Keratinocyte (primary cell): ENCODE measurements at regions not wholly inside any gene's neighbourhood (a gene's known extent, or its start where the extent isn't known, plus 50 kb on each side); places are given as distances from the start of the nearest gene placed in this dataset.

Experiments used
- DNase-seq: peaks from one replicate; pipeline ENCODE4 v3.0.0-alpha.2; 2011; ENCODE audit warnings: low read depth, missing footprints, low spot score
- FAIRE-seq: peaks from 2 replicates; lab custom pipeline; 2011; peaks lifted over from hg19 to GRCh38; lab: Jason Lieb, UNC
- H2AFZ ChIP-seq: 2 replicates; pipeline ENCODE4 v1.6.0; 2012; ENCODE audit warnings: low read length, control low read depth, inconsistent platforms; ENCODE audit not compliant: control insufficient read depth
- H3K27ac ChIP-seq: 2 replicates; pipeline ENCODE4 v1.5.1; 2011; ENCODE audit warnings: low read length; ENCODE audit not compliant: control insufficient read depth, insufficient read depth
- H3K27me3 ChIP-seq: 3 replicates; pipeline ENCODE4 v1.6.0; 2011; ENCODE audit warnings: low read length; ENCODE audit not compliant: control insufficient read depth, insufficient read depth; ENCODE audit errors: extremely low read depth
- H3K36me3 ChIP-seq, 2 experiments: 2 replicates in 1 of 2; 3 replicates in 1 of 2; pipeline ENCODE4 v1.5.1; 2011; ENCODE audit warnings: low read length in 2 of 2, mild to moderate bottlenecking in 1 of 2; ENCODE audit not compliant: control insufficient read depth in 2 of 2, insufficient read depth in 2 of 2; ENCODE audit errors: extremely low read depth in 1 of 2
- H3K4me1 ChIP-seq: 3 replicates; pipeline ENCODE4 v1.5.1; 2011; ENCODE audit warnings: low read length; ENCODE audit not compliant: control insufficient read depth, insufficient read depth; ENCODE audit errors: extremely low read depth
- H3K4me2 ChIP-seq: 3 replicates; pipeline ENCODE4 v1.6.0; 2011; ENCODE audit warnings: low read depth, low read length; ENCODE audit not compliant: control insufficient read depth, insufficient read depth; ENCODE audit errors: extremely low read depth
- H3K4me3 ChIP-seq, 3 experiments: fragments of 200-600 bp in 1 of 3; sonication (generic) in 1 of 3; 2 replicates in 2 of 3; 3 replicates in 1 of 3; pipeline ENCODE4 v1.5.1; 2011 to 2016; ENCODE audit warnings: low read length in 3 of 3, mild to moderate bottlenecking in 3 of 3, control low read depth in 2 of 3, inconsistent platforms in 1 of 3, low read depth in 1 of 3, mixed read lengths in 1 of 3, mixed run types in 1 of 3, moderate library complexity in 1 of 3; ENCODE audit not compliant: control insufficient read depth in 2 of 3, insufficient read depth in 2 of 3; ENCODE audit errors: extremely low read depth in 1 of 3
- H3K79me2 ChIP-seq: 2 replicates; pipeline ENCODE4 v1.6.0; 2012; ENCODE audit warnings: low read length; ENCODE audit not compliant: control insufficient read depth, insufficient read depth
- H3K9ac ChIP-seq: 3 replicates; pipeline ENCODE4 v1.6.0; 2011; ENCODE audit warnings: low read length; ENCODE audit not compliant: control insufficient read depth, insufficient read depth; ENCODE audit errors: extremely low read depth
- H3K9me1 ChIP-seq: 3 replicates; pipeline ENCODE4 v1.6.0; 2011; ENCODE audit warnings: low read length; ENCODE audit not compliant: control insufficient read depth, insufficient read depth; ENCODE audit errors: extremely low read depth
- H3K9me3 ChIP-seq: 2 replicates; pipeline ENCODE4 v1.5.1; 2012; ENCODE audit warnings: low read depth, low read length; ENCODE audit not compliant: control insufficient read depth
- H4K20me1 ChIP-seq: 3 replicates; pipeline ENCODE4 v1.6.0; 2011; ENCODE audit warnings: low read length; ENCODE audit not compliant: control insufficient read depth, insufficient read depth; ENCODE audit errors: extremely low read depth
- CTCF ChIP-seq, 3 experiments: IDR thresholded peaks in 1 of 3; conservative IDR thresholded peaks in 1 of 3; optimal IDR thresholded peaks in 1 of 3; 2 replicates in 2 of 3; 3 replicates in 1 of 3; pipeline versions ENCODE3 to v1.5.1; 2011; ENCODE audit warnings: low read length in 3 of 3, mild to moderate bottlenecking in 3 of 3, moderate library complexity in 2 of 3, control low read depth in 1 of 3, inconsistent platforms in 1 of 3; ENCODE audit not compliant: insufficient read depth in 2 of 3; ENCODE audit errors: extremely low read depth in 1 of 3
- EZH2 ChIP-seq: IDR thresholded peaks from one replicate; pipeline ENCODE4 v1.6.1; 2012; ENCODE audit warnings: inconsistent platforms, mild to moderate bottlenecking, low read length, moderate library complexity
- dilution Hi-C: fragments of 300-500 bp; cut with MboI; formaldehyde crosslinking; loops from one replicate; pipeline ENCODE4 v1.7.0; 2020; ENCODE audit warnings: low sequenced_read_pairs; ENCODE audit not compliant: extremely low pct_ligation_motif_present

- Histone ChIP-seq H3K9me1 (no peaks in the 10 kb centered on the region), H3K4me3 (no peak overlapping the region), H3K27ac (no peak overlapping the region), H3K36me3 (no peaks in the 10 kb centered on the region), H3K4me2 (no peak overlapping the region), H3K79me2 (no peaks in the 10 kb centered on the region), H2AFZ (no peak overlapping the region), H3K9ac (no peak overlapping the region), H3K4me1 (peaks cover 3% of the 10 kb centered on the region), H3K9me3 (no peaks in the 10 kb centered on the region), H4K20me1 (no peaks in the 10 kb centered on the region), H3K27me3 (no peaks in the 10 kb centered on the region)
- no peak for FAIRE-seq
- no peak for TF ChIP-seq CTCF (optimal IDR thresholded peaks at IDR 0.05 in 1 of 3, IDR thresholded peaks at IDR 0.05 in 1 of 3, conservative IDR thresholded peaks at IDR 0.05 in 1 of 3; ENCODE audit: extremely low read depth in 1 of 3, insufficient read depth in 2 of 3, low read length in 3 of 3)
- no peak for TF ChIP-seq EZH2
- dilution Hi-C loops: no loop called here
- DNase-seq: no peak
Observed at GRCh38 chr7:91527460-91527859, 263.2 kb downstream of the FZD1 start.

- no peak for TF ChIP-seq CTCF (optimal IDR thresholded peaks at IDR 0.05 in 1 of 3, IDR thresholded peaks at IDR 0.05 in 1 of 3, conservative IDR thresholded peaks at IDR 0.05 in 1 of 3; ENCODE audit: extremely low read depth in 1 of 3, insufficient read depth in 2 of 3, low read length in 3 of 3)
- TF ChIP-seq EZH2: no peak
- Histone ChIP-seq H3K36me3 (no peaks in the 10 kb centered on the region), H3K79me2 (no peaks in the 10 kb centered on the region), H3K9ac (no peak overlapping the region), H3K4me2 (no peak overlapping the region), H3K27me3 (no peaks in the 10 kb centered on the region), H3K9me3 (no peaks in the 10 kb centered on the region), H3K27ac (no peak overlapping the region), H2AFZ (no peak overlapping the region), H3K9me1 (no peaks in the 10 kb centered on the region), H4K20me1 (no peaks in the 10 kb centered on the region), H3K4me1 (no peaks in the 10 kb centered on the region), H3K4me3 (no peak overlapping the region)
- DNase-seq (no peak), FAIRE-seq (no peak)
- dilution Hi-C loops: no loop called here
Observed at GRCh38 chr7:91533996-91534395, 269.8 kb downstream of the FZD1 start.
